ENCODE measurements at regions not wholly inside any gene's neighbourhood (a gene's known extent, or its start where the extent isn't known, plus 50 kb on each side); places are given as distances from the start of the nearest gene placed in this dataset.
"Not testable (repeated sequence)": the region's sequence is repeated elsewhere in the genome, so short reads cannot be mapped to it uniquely, and the experiment has no call there.

DNA sequence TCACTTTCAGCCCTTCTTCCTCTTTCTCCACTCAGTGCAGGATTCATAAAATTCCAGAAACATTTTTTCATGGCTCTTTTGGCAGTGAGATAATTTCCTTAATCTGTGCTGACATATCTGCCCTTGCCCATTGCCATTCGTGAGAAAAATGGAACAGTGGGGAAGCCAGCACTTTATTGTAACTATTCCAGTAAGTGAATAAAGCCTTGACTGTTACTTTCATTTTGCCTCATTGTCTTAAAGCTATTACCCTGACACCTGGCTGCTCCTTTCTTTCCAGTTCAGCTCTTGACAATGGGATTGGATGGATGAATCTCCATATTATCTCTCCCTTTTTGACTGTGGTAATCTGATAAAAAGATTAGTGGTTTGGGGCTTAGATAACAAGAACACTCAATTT, 1068.1 kb upstream of the PCDH20 start:
- Histone ChIP-seq H3K27ac (ENCODE audit: low read depth in 1 of 3, low read length in 2 of 3) (no peak overlapping the region), H3K36me3 (ENCODE audit: control insufficient read depth in 3 of 3, insufficient read depth in 2 of 3, low read depth in 1 of 3, low read length in 3 of 3) (no peaks in the 10 kb centered on the region), H3K9me3 (ENCODE audit: control insufficient read depth in 2 of 2, insufficient read depth in 1 of 2, low read depth in 1 of 2, low read length in 1 of 2) (no peaks in the 10 kb centered on the region), H3K4me3 (ENCODE audit: low read depth in 1 of 3, low read length in 3 of 3) (no peak overlapping the region), H3K4me1 (ENCODE audit: control insufficient read depth in 3 of 3, insufficient read depth in 2 of 3, low read depth in 1 of 3, low read length in 2 of 3) (no peaks in the 10 kb centered on the region), H3K27me3 (ENCODE audit: control insufficient read depth in 3 of 3, insufficient read depth in 3 of 3, low read length in 3 of 3) (no peaks in the 10 kb centered on the region)
- no peak for FAIRE-seq
- 21 to 44% (median 21%) methylated on average over 1 of the region's 1 CpG for WGBS, 3 donors
- DNase-seq, result no peak

DNA sequence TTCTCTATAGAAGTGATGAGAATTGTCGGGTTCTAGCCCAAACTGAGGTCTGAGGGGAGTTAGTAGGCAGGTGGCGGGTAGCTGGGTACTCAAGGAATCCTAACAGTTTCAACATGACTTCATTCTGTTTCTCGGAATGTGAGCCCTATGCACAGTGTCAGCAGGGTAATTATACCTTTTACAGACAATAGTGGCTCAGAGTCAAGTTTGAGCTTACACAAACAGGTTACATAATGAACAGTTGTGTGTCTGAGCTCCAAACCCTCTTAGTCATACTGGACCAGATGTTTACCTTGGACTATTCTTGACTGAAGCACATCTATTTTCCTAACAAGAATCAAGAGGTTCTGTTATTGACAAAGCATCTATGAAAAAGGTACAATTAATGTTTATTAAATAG, 1066.7 kb upstream of the PCDH20 start:
- DNase-seq, result no peak
- Histone ChIP-seq H3K27ac (ENCODE audit: low read depth in 1 of 3, low read length in 2 of 3) (no peak overlapping the region), H3K36me3 (ENCODE audit: control insufficient read depth in 3 of 3, insufficient read depth in 2 of 3, low read depth in 1 of 3, low read length in 3 of 3) (no peaks in the 10 kb centered on the region), H3K4me1 (ENCODE audit: control insufficient read depth in 3 of 3, insufficient read depth in 2 of 3, low read depth in 1 of 3, low read length in 2 of 3) (no peaks in the 10 kb centered on the region), H3K9me3 (ENCODE audit: control insufficient read depth in 2 of 2, insufficient read depth in 1 of 2, low read depth in 1 of 2, low read length in 1 of 2) (no peaks in the 10 kb centered on the region), H3K27me3 (ENCODE audit: control insufficient read depth in 3 of 3, insufficient read depth in 3 of 3, low read length in 3 of 3) (no peaks in the 10 kb centered on the region), H3K4me3 (ENCODE audit: low read depth in 1 of 3, low read length in 3 of 3) (no peak overlapping the region)
- WGBS, 3 donors, result 73 to 79% (median 77%) methylated on average over 3 of the region's 3 CpGs
- no peak for FAIRE-seq

DNA sequence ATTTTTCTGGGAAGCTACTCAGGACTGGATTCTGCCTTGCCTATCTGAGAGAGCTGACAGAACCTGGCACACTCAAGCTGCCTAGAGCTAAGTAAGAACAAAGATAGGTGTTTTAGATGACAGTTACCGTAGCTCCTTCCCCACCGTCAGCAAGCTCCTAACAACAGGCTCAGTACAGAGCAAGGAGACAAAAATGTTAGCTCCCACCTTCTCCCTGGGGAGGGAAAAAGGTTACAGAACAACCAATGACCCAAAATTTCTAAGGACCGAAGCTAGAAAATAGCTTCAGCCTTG, 1058.2 kb upstream of the PCDH20 start:
- no peaks in the 10 kb centered on the region for H3K9me3 ChIP-seq (ENCODE audit: control insufficient read depth in 2 of 2, insufficient read depth in 1 of 2, low read depth in 1 of 2, low read length in 1 of 2)
- no peaks in the 10 kb centered on the region for H3K4me1 ChIP-seq (ENCODE audit: control insufficient read depth in 3 of 3, insufficient read depth in 2 of 3, low read depth in 1 of 3, low read length in 2 of 3)
- H3K27ac ChIP-seq (ENCODE audit: low read depth in 1 of 3, low read length in 2 of 3), result no peak overlapping the region
- 87 to 92% (median 91%) methylated on average over 3 of the region's 3 CpGs for WGBS, 3 donors
- DNase-seq, result no peak
- FAIRE-seq, result no peak
- no peaks in the 10 kb centered on the region for H3K27me3 ChIP-seq (ENCODE audit: control insufficient read depth in 3 of 3, insufficient read depth in 3 of 3, low read length in 3 of 3)
- H3K36me3 ChIP-seq (ENCODE audit: control insufficient read depth in 3 of 3, insufficient read depth in 2 of 3, low read depth in 1 of 3, low read length in 3 of 3), result no peaks in the 10 kb centered on the region
- H3K4me3 ChIP-seq (ENCODE audit: low read depth in 1 of 3, low read length in 3 of 3), result no peak overlapping the region

DNA sequence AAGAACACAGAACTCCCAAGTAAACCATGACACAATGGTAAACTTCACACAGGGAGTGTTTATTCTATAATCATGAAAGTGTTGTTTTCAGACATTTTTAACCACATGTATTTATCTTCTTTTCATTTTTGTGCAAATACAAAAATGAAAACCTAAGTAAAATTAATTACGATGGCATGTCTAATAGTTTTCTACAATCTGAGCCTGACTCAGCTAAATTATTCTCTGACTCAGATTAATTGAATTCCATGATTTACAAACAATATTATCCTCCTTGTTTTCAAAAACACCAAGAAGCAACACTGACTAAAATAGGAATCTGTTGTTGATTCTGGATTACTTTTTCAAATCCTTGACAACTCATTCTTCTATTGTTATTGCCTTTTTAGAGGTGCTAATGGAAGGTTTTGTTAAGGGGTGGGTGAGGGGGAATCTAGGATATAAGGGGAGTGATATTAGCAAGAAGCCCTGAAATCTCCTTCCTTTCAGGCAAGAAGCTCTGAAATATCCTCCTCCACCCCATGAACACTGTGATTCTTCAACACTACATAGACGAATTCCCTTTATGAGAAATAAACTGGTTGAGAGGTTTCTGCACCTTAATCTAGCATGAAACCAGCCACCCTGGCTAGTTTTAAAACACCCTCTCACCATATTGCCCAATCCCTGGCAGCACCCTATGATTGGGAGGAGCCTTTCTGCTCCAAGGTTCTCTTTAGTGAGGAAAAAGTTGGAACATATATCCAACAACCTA, 1057.7 kb upstream of the PCDH20 start:
- H3K9me3 ChIP-seq (ENCODE audit: control insufficient read depth in 2 of 2, insufficient read depth in 1 of 2, low read depth in 1 of 2, low read length in 1 of 2), result no peaks in the 10 kb centered on the region
- no peaks in the 10 kb centered on the region for H3K4me1 ChIP-seq (ENCODE audit: control insufficient read depth in 3 of 3, insufficient read depth in 2 of 3, low read depth in 1 of 3, low read length in 2 of 3)
- H3K36me3 ChIP-seq (ENCODE audit: control insufficient read depth in 3 of 3, insufficient read depth in 2 of 3, low read depth in 1 of 3, low read length in 3 of 3), result no peaks in the 10 kb centered on the region
- FAIRE-seq (no peak), DNase-seq (no peak)
- no peaks in the 10 kb centered on the region for H3K27me3 ChIP-seq (ENCODE audit: control insufficient read depth in 3 of 3, insufficient read depth in 3 of 3, low read length in 3 of 3)
- H3K4me3 ChIP-seq (ENCODE audit: low read depth in 1 of 3, low read length in 3 of 3), result no peak overlapping the region
- 62 to 81% (median 68%) methylated on average over 2 of the region's 2 CpGs for WGBS, 3 donors
- H3K27ac ChIP-seq (ENCODE audit: low read depth in 1 of 3, low read length in 2 of 3), result no peak overlapping the region

DNA sequence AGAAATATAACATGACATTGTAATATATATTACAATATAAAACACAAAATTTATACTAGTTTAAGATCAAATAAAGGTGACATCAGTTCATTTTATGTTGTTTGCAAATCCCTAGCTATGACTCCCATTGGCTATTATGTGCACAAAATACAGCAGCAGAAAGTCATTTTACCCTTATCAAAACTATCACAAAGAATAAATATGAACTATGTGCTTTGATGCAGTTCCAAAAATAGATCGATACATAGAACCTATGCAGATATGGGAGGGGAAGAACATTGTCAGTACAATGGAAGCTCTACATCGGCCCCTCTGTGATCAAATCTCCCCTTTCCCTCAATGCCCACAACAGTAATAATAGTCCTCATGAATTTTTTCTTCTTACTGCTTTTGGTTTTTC, 1038.1 kb upstream of the PCDH20 start:
- FAIRE-seq (no peak), DNase-seq (no peak)
- WGBS, 3 donors, result 28 to 74% (median 49%) methylated on average over 2 of the region's 2 CpGs
- Histone ChIP-seq H3K4me3 (ENCODE audit: low read depth in 1 of 3, low read length in 3 of 3) (no peak overlapping the region), H3K27ac (ENCODE audit: low read depth in 1 of 3, low read length in 2 of 3) (no peak overlapping the region), H3K4me1 (ENCODE audit: control insufficient read depth in 3 of 3, insufficient read depth in 2 of 3, low read depth in 1 of 3, low read length in 2 of 3) (no peaks in the 10 kb centered on the region), H3K27me3 (ENCODE audit: control insufficient read depth in 3 of 3, insufficient read depth in 3 of 3, low read length in 3 of 3) (no peaks in the 10 kb centered on the region), H3K9me3 (ENCODE audit: control insufficient read depth in 2 of 2, insufficient read depth in 1 of 2, low read depth in 1 of 2, low read length in 1 of 2) (no peaks in the 10 kb centered on the region), H3K36me3 (ENCODE audit: control insufficient read depth in 3 of 3, insufficient read depth in 2 of 3, low read depth in 1 of 3, low read length in 3 of 3) (no peaks in the 10 kb centered on the region)

DNA sequence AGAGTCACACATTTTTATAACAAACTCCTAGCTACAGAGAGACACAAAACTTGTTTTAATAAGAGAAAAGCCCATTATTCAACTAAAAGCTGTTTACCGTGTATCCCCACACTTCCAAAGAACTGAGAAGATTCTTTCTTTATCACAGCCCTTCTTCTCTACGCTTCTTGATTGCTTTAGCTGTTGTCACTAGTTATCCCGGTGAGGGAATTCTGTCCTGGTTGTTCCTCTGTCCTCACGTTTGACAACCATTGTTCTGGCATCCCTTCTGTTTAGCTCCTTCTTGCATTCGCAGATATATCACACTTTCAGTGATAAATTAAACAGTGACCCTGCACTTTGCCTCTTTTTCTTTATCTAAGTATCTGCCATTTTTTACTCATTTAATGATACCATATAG, 1035.1 kb upstream of the PCDH20 start:
- H3K4me1 ChIP-seq (ENCODE audit: control insufficient read depth in 3 of 3, insufficient read depth in 2 of 3, low read depth in 1 of 3, low read length in 2 of 3), result no peaks in the 10 kb centered on the region
- no peaks in the 10 kb centered on the region for H3K36me3 ChIP-seq (ENCODE audit: control insufficient read depth in 3 of 3, insufficient read depth in 2 of 3, low read depth in 1 of 3, low read length in 3 of 3)
- H3K27ac ChIP-seq (ENCODE audit: low read depth in 1 of 3, low read length in 2 of 3), result no peak overlapping the region
- 37 to 61% (median 51%) methylated on average over 5 of the region's 5 CpGs for WGBS, 3 donors
- no peak overlapping the region for H3K4me3 ChIP-seq (ENCODE audit: low read depth in 1 of 3, low read length in 3 of 3)
- DNase-seq, result no peak
- FAIRE-seq, result no peak
- peaks cover 0 to 3% of the 10 kb centered on the region in 2 donors for H3K9me3 ChIP-seq (ENCODE audit: control insufficient read depth in 2 of 2, insufficient read depth in 1 of 2, low read depth in 1 of 2, low read length in 1 of 2)
- no peaks in the 10 kb centered on the region for H3K27me3 ChIP-seq (ENCODE audit: control insufficient read depth in 3 of 3, insufficient read depth in 3 of 3, low read length in 3 of 3)

DNA sequence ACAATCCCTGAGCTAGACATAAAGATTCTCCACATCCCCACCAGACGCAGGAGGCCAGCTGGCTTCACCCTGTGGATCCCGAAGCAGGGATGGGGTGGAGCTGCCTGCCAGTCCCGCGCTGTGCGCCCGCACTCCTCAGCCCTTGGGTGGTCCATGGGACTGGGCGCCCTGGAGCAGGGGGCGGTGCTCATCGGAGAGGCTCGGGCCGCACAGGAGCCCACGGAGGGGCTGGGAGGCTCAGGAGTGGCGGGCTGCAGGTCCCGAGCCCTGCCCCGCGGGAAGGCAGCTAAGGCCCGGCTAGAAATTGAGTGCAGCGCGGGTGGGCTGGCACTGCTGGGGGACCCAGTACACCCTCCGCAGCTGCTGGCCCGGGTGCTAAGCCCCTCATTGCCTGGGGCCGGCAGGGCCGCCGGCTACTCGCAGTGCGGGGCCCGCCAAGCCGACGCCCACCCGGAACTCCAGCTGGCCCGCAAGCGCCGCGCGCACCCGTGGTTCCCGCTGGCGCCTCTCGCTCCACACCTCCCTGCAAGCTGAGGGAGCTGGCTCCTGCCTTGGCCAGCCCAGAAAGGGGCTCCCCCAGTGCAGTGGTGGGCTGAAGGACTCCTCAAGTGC, 1032.2 kb upstream of the PCDH20 start:
- not testable (repeated sequence) for H3K9me3 ChIP-seq (ENCODE audit: control insufficient read depth in 2 of 2, insufficient read depth in 1 of 2, low read depth in 1 of 2, low read length in 1 of 2); FAIRE-seq; H3K4me3 ChIP-seq (ENCODE audit: low read depth in 1 of 3, low read length in 3 of 3); H3K4me1 ChIP-seq (ENCODE audit: control insufficient read depth in 3 of 3, insufficient read depth in 2 of 3, low read depth in 1 of 3, low read length in 2 of 3); H3K36me3 ChIP-seq (ENCODE audit: control insufficient read depth in 3 of 3, insufficient read depth in 2 of 3, low read depth in 1 of 3, low read length in 3 of 3); DNase-seq; H3K27ac ChIP-seq (ENCODE audit: low read depth in 1 of 3, low read length in 2 of 3); H3K27me3 ChIP-seq (ENCODE audit: control insufficient read depth in 3 of 3, insufficient read depth in 3 of 3, low read length in 3 of 3)
- WGBS, 3 donors, result 91 to 96% (median 94%) methylated on average over 35 to 39 of the region's 39 CpGs

DNA sequence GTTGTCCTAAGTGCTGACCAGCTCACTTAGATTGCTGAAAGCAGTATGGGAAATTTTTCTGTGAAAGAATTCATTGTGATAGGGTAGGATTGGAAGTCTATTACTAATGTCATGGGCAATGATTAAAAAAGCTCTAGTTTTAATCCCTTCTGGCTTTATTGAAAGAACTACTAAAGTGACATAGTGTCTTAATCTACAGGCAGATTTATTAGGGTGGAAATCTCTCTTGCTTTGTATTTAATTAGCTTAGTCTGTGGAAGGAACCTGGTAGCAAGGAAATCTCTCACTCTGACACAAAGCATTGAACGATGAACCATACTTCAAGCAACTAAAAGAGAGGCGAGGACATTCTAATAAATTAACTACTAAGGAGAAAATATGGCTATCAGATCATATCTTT, 1029.2 kb upstream of the PCDH20 start:
- H3K27ac ChIP-seq (ENCODE audit: low read depth in 1 of 3, low read length in 2 of 3), result no peak overlapping the region
- DNase-seq, result no peak
- no peak for FAIRE-seq
- H3K36me3 ChIP-seq (ENCODE audit: control insufficient read depth in 3 of 3, insufficient read depth in 2 of 3, low read depth in 1 of 3, low read length in 3 of 3), result no peaks in the 10 kb centered on the region
- 79 to 83% (median 81%) methylated on average over 2 of the region's 2 CpGs for WGBS, 3 donors
- no peaks in the 10 kb centered on the region for H3K27me3 ChIP-seq (ENCODE audit: control insufficient read depth in 3 of 3, insufficient read depth in 3 of 3, low read length in 3 of 3)
- H3K4me3 ChIP-seq (ENCODE audit: low read depth in 1 of 3, low read length in 3 of 3), result no peak overlapping the region
- H3K4me1 ChIP-seq (ENCODE audit: control insufficient read depth in 3 of 3, insufficient read depth in 2 of 3, low read depth in 1 of 3, low read length in 2 of 3), result no peaks in the 10 kb centered on the region
- H3K9me3 ChIP-seq (ENCODE audit: control insufficient read depth in 2 of 2, insufficient read depth in 1 of 2, low read depth in 1 of 2, low read length in 1 of 2), result peaks cover 0 to 3% of the 10 kb centered on the region in 2 donors

DNA sequence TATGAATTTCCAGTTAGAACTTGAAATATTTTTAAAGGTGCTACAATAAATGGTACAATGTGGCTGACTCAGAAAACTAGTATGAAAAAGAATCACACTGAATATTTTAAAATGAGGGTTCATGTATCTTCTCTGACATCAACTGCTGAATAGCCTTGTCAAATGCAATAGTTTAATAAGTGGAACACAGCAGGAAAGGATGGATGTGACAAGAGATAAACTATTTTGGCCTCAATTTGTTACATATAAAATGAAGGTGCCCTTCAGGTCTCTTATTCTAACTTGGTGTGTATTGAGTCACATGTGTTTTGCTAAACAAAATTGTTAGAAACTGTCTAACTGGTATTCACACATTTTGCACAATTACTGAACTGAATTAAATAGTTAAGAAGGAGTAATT, 1018.4 kb upstream of the PCDH20 start:
- Histone ChIP-seq H3K27ac (ENCODE audit: low read depth in 1 of 3, low read length in 2 of 3) (no peak overlapping the region), H3K36me3 (ENCODE audit: control insufficient read depth in 3 of 3, insufficient read depth in 2 of 3, low read depth in 1 of 3, low read length in 3 of 3) (no peaks in the 10 kb centered on the region), H3K4me1 (ENCODE audit: control insufficient read depth in 3 of 3, insufficient read depth in 2 of 3, low read depth in 1 of 3, low read length in 2 of 3) (no peaks in the 10 kb centered on the region), H3K27me3 (ENCODE audit: control insufficient read depth in 3 of 3, insufficient read depth in 3 of 3, low read length in 3 of 3) (no peaks in the 10 kb centered on the region), H3K9me3 (ENCODE audit: control insufficient read depth in 2 of 2, insufficient read depth in 1 of 2, low read depth in 1 of 2, low read length in 1 of 2) (no peaks in the 10 kb centered on the region), H3K4me3 (ENCODE audit: low read depth in 1 of 3, low read length in 3 of 3) (no peak overlapping the region)
- FAIRE-seq (no peak), DNase-seq (no peak)
